ENCODE measurements at regions not wholly inside any gene's neighbourhood (a gene's known extent, or its start where the extent isn't known, plus 50 kb on each side); places are given as distances from the start of the nearest gene placed in this dataset.

DNA sequence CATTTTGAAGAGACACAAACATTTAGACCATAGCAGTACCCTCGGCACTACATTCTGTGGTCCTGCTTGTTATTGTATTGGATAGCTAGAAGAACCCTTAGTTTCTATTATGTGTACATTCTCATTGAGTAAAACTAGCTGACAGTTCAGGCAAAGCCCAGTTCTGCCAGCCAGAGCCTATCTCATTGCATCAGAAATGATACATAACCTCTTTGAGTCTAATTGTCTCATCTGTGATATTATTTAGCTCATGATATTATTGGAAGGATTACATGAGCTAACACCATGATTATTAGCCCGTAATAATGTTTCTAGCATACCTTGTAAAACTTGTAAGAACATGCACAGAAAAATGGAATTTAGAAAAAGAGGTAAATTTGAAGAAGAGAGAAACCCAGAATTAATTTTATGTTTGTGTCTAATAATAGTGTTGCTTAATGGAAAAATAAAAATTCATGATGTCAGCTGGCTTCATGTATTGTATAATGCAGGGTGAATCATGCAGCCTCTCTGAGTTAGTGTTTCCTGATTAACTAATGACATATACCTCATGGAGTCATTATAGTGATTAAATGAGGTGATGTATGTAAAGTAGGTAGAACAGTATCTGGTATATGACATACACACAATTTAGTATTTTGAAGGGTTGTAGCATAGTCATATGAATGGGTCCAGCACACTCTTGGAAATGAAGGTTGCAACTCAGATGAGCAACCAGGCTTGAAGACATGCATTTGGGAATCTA, 339.4 kb upstream of the GRM7 start:
- intact Hi-C loops (cut with DNase I) = no loop called here
- no peak for DNase-seq

DNA sequence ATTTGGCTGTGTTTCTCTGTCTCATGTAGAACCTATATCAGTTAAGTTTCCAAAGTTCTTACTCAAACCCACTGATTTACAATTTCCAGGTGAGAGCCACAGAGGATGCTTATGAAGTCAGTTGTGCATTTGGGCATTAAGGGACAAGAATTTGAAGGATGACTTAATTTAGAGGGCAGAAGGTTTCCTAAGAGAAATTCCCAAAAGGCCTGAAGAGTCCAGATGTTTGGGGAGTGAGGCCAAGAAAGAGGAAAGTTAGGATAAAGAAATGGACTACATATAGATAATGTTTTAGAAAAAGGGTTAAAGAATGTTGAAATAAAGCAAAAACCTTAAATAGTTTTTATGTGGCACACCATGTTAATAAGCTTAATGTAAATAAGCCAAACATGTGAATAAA, 338.7 kb upstream of the GRM7 start:
- DNase-seq = no peak
- Histone ChIP-seq H3K9me3 (no peaks in the 10 kb centered on the region), H3K27me3 (no peaks in the 10 kb centered on the region), H3K4me1 (no peaks in the 10 kb centered on the region), H3K4me3 (no peak overlapping the region), H3K36me3 (no peaks in the 10 kb centered on the region), H3K27ac (no peak overlapping the region)
- TF ChIP-seq POLR2A (IDR thresholded peaks at IDR 0.05) (no peak), POLR2AphosphoS5 (IDR thresholded peaks at IDR 0.05) (no peak), EP300 (IDR thresholded peaks at IDR 0.05) (no peak)
- TF ChIP-seq, protein P1, sequence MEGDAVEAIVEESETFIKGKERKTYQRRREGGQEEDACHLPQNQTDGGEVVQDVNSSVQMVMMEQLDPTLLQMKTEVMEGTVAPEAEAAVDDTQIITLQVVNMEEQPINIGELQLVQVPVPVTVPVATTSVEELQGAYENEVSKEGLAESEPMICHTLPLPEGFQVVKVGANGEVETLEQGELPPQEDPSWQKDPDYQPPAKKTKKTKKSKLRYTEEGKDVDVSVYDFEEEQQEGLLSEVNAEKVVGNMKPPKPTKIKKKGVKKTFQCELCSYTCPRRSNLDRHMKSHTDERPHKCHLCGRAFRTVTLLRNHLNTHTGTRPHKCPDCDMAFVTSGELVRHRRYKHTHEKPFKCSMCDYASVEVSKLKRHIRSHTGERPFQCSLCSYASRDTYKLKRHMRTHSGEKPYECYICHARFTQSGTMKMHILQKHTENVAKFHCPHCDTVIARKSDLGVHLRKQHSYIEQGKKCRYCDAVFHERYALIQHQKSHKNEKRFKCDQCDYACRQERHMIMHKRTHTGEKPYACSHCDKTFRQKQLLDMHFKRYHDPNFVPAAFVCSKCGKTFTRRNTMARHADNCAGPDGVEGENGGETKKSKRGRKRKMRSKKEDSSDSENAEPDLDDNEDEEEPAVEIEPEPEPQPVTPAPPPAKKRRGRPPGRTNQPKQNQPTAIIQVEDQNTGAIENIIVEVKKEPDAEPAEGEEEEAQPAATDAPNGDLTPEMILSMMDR (IDR thresholded peaks at IDR 0.05) = no peak
- intact Hi-C loops (cut with DNase I) = no loop called here

More for the DNA sequence above, 339.4 kb upstream of the GRM7 start:
- no peaks in the 10 kb centered on the region for H3K27me3 ChIP-seq
- no peak overlapping the region for H3K27ac ChIP-seq
- no peaks in the 10 kb centered on the region for H3K4me1 ChIP-seq
- H3K4me3 ChIP-seq = no peak overlapping the region
- H3K36me3 ChIP-seq = no peaks in the 10 kb centered on the region
- WGBS, 2 donors = 94 to 95% methylated on average over 2 of the region's 2 CpGs
- H3K9me3 ChIP-seq = no peaks in the 10 kb centered on the region
- TF ChIP-seq, protein P1 (IDR thresholded peaks at IDR 0.05) = no peak
- TF ChIP-seq POLR2A (IDR thresholded peaks at IDR 0.05) (no peak), EP300 (IDR thresholded peaks at IDR 0.05) (no peak), POLR2AphosphoS5 (IDR thresholded peaks at IDR 0.05) (no peak)

DNA sequence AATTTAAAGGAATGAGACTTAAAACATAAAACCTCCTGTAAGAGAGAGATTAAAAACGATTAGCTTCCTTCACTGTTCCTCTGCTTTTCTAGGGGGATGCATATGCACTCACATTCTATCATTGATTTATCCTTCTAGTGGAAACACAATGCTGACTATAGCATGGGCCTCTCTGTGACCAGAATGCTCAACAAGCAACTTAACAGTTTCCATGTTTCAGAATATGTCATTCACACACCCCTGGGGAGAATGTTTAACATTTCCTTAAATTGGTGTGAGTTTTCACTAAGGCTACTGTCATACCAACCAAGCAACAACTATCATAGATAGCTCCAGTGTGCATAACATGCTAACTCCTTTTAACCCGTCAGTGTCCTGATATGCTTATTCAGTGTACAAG, 337.9 kb upstream of the GRM7 start:
- H3K36me3 ChIP-seq = no peaks in the 10 kb centered on the region
- H3K4me3 ChIP-seq = no peak overlapping the region
- TF ChIP-seq POLR2A (IDR thresholded peaks at IDR 0.05) = no peak
- DNase-seq = no peak
- no peaks in the 10 kb centered on the region for H3K27me3 ChIP-seq
- no peak overlapping the region for H3K27ac ChIP-seq
- no peaks in the 10 kb centered on the region for H3K4me1 ChIP-seq
- intact Hi-C loops (cut with DNase I) = no loop called here
- no peaks in the 10 kb centered on the region for H3K9me3 ChIP-seq
- WGBS, 2 donors = 83 to 91% methylated on average over 2 of the region's 2 CpGs

DNA sequence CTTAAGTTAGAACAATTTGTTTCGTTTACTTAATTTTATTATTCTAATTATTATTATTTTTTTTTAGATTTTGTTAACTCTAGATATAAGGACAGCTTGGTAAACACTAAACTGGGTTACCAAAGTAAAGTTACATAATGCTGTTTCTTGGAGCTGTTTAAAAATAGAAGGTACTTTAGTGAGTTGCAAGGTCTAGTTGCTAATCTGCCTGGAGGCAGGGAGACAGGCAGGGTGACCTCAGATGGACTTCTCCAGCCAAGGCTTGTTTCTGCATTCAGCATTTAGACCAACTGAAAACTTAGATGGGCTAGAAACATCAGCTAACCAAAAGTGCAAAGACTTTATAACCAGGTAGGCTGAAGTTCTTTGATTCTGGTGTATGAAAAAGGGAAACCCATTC, 336.4 kb upstream of the GRM7 start:
- TF ChIP-seq POLR2A (IDR thresholded peaks at IDR 0.05) (no peak), POLR2AphosphoS5 (IDR thresholded peaks at IDR 0.05) (no peak), EP300 (IDR thresholded peaks at IDR 0.05) (no peak)
- TF ChIP-seq, protein P1 (IDR thresholded peaks at IDR 0.05) = no peak
- no peak for DNase-seq
- 27 to 71% methylated on average over 1 of the region's 1 CpG for WGBS, 2 donors
- intact Hi-C loops (cut with DNase I) = no loop called here
- H3K4me1 ChIP-seq = no peaks in the 10 kb centered on the region
- no peaks in the 10 kb centered on the region for H3K36me3 ChIP-seq
- no peaks in the 10 kb centered on the region for H3K27me3 ChIP-seq
- H3K4me3 ChIP-seq = no peak overlapping the region
- no peaks in the 10 kb centered on the region for H3K9me3 ChIP-seq
- no peak overlapping the region for H3K27ac ChIP-seq

DNA sequence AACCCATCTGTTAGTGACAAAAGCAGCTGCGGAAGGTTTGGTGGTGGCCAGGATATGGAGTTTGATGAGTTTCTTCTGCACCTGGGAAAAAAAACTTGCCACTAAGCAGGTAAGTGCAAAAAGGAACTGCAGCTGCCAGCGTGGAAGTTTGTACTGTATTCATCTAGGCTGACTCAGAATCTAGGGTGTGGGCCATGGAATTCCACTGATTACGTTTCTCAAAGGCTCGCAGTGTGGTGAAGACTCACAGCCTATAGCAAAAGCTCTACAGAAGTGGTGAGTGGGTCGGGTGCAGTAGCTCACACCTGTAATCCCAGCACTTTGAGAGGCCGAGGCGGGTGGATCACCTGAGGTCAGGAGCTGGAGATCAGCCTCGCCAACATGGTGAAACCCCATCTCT, 334.6 kb upstream of the GRM7 start:
- no peak for DNase-seq
- WGBS, 2 donors = 91 to 93% methylated on average over 8 of the region's 8 CpGs
- no peaks in the 10 kb centered on the region for H3K36me3 ChIP-seq
- intact Hi-C loops (cut with DNase I) = no loop called here
- no peaks in the 10 kb centered on the region for H3K9me3 ChIP-seq
- no peaks in the 10 kb centered on the region for H3K27me3 ChIP-seq
- H3K27ac ChIP-seq = no peak overlapping the region
- H3K4me3 ChIP-seq = no peak overlapping the region
- TF ChIP-seq EP300 (IDR thresholded peaks at IDR 0.05) = no peak
- TF ChIP-seq POLR2A (IDR thresholded peaks at IDR 0.05) = no peak
- TF ChIP-seq, protein P1 (IDR thresholded peaks at IDR 0.05) = no peak
- no peak for TF ChIP-seq POLR2AphosphoS5 (IDR thresholded peaks at IDR 0.05)
- H3K4me1 ChIP-seq = no peaks in the 10 kb centered on the region
